RWPE1 (cell line): ENCODE measurements at regions not wholly inside any gene's neighbourhood (a gene's known extent, or its start where the extent isn't known, plus 50 kb on each side); places are given as distances from the start of the nearest gene placed in this dataset.

Source experiments
- CTCF ChIA-PET: fragments of 350-600 bp; sonication (Branson Sonifier 250); formaldehyde crosslinking; extraction: SDS; loops from one replicate; lab custom pipeline; 2021; lab: Yijun Ruan, JAX
- POLR2A ChIA-PET: fragments of 400-600 bp; formaldehyde crosslinking; extraction: SDS; loops from one replicate; lab custom pipeline; 2020; ENCODE audit warnings: antibody characterized with exemption; ENCODE audit not compliant: low non-redundant PET; lab: Yijun Ruan, JAX
- DNase-seq: peaks from one replicate; pipeline ENCODE4 v3.0.0; 2012; ENCODE audit warnings: low spot score
- H3K27ac ChIP-seq: fragments of 450-650 bp; 2 replicates; pipeline ENCODE4 v1.5.1; 2017
- CTCF ChIP-seq: fragments of 450-650 bp; conservative IDR thresholded peaks from 2 replicates; pipeline ENCODE4 v1.5.1; 2017; ENCODE audit warnings: low read depth, mild to moderate bottlenecking

GRCh38 chr2:37468170-37468569 lies 123.7 kb downstream of the QPCT start:
- ChIA-PET POLR2A (no interaction called here), CTCF (no interaction called here)
- no peak for DNase-seq
- no peak for TF ChIP-seq CTCF
- H3K27ac ChIP-seq, result no peak overlapping the region

- TF ChIP-seq CTCF, result no peak
- POLR2A ChIA-PET, result no interaction called here
- DNase-seq, result no peak
- H3K27ac ChIP-seq, result no peak overlapping the region
- CTCF ChIA-PET, result no interaction called here
Measured at GRCh38 chr2:37469126-37469525, 124.7 kb downstream of the QPCT start.

GRCh38 chr2:37471104-37471503 lies 126.7 kb downstream of the QPCT start:
- POLR2A ChIA-PET, result no interaction called here
- TF ChIP-seq CTCF, result no peak
- CTCF ChIA-PET, result no interaction called here
- no peak for DNase-seq
- H3K27ac ChIP-seq, result no peak overlapping the region

- no peak overlapping the region for H3K27ac ChIP-seq
- DNase-seq, result no peak
- CTCF ChIA-PET, result no interaction called here
- POLR2A ChIA-PET, result no interaction called here
- no peak for TF ChIP-seq CTCF
Measured at GRCh38 chr2:37471994-37472393, 127.6 kb downstream of the QPCT start.

- CTCF ChIA-PET, result interaction anchor here (0.7 kb wide), 1 partner anchor 976 kb away, joined by 3 read pairs; no protein-coding TSS in a partner anchor
- POLR2A ChIA-PET, result no interaction called here
- peak; percentile 35 for DNase-seq
- no peak for TF ChIP-seq CTCF
- no peak overlapping the region for H3K27ac ChIP-seq
Measured at GRCh38 chr2:37472959-37473358, 128.5 kb downstream of the QPCT start.

- ChIA-PET CTCF (interaction anchor here (0.5 kb wide), 1 partner anchor 20 kb away, joined by 3 read pairs; no protein-coding TSS in a partner anchor), POLR2A (no interaction called here)
- no peak overlapping the region for H3K27ac ChIP-seq
- no peak for TF ChIP-seq CTCF
- DNase-seq, result no peak
Measured at GRCh38 chr2:37476411-37476810, 132.0 kb downstream of the QPCT start.
